ENCODE measurements at regions not wholly inside any gene's neighbourhood (a gene's known extent, or its start where the extent isn't known, plus 50 kb on each side); places are given as distances from the start of the nearest gene placed in this dataset.

GRCh38 chr1:76763738-76764137 lies 103.5 kb upstream of the ST6GALNAC5 start:
- BruUV-seq (replicated peaks): no TSS peak
- POLR2A ChIA-PET: no interaction called here
- Histone ChIP-seq H3K4me3 (replicated peaks in 1 of 3; ENCODE audit: insufficient read depth in 1 of 3, low read depth in 1 of 3, low read length in 3 of 3) (no peak overlapping the region), H3K27me3 (ENCODE audit: control insufficient read depth in 2 of 2, insufficient read depth in 2 of 2, low read length in 2 of 2) (peaks cover 16 to 19% of the 10 kb centered on the region in 2 experiments), H3K79me2 (ENCODE audit: control insufficient read depth, insufficient read depth, low read length) (no peaks in the 10 kb centered on the region), H3K27ac (ENCODE audit: insufficient read depth, low read depth, low read length) (no peak overlapping the region), H3K9me3 (replicated peaks; ENCODE audit: control insufficient read depth, insufficient read depth, low read length) (no peaks in the 10 kb centered on the region), H4K20me1 (replicated peaks; ENCODE audit: control insufficient read depth, extremely low read depth, insufficient read depth, low read length) (no peaks in the 10 kb centered on the region), H3K4me1 (ENCODE audit: control insufficient read depth, extremely low read depth, insufficient read depth, low read length) (no peaks in the 10 kb centered on the region), H3K9ac (replicated peaks; ENCODE audit: extremely low read depth, insufficient read depth, low read length) (no peak overlapping the region), H2AFZ (ENCODE audit: low read depth, low read length) (no peak overlapping the region), H3K36me3 (ENCODE audit: control insufficient read depth in 2 of 2, extremely low read depth in 1 of 2, insufficient read depth in 2 of 2, low read length in 2 of 2) (no peaks in the 10 kb centered on the region), H3K9me1 (replicated peaks; ENCODE audit: control insufficient read depth, extremely low read depth, insufficient read depth, low read length) (no peaks in the 10 kb centered on the region), H3K4me2 (ENCODE audit: insufficient read depth, low read length) (no peak overlapping the region)
- DNase-seq (ENCODE audit: low read depth, low spot score): no peak
- intact Hi-C loops (cut with micrococcal nuclease): no loop called here
- CTCF ChIA-PET: no interaction called here
- no peak for TF ChIP-seq FOS (IDR thresholded peaks at IDR 0.05; ENCODE audit: borderline replicate concordance, insufficient read depth, low read length)
- TF ChIP-seq JUN (IDR thresholded peaks at IDR 0.05; ENCODE audit: borderline replicate concordance, insufficient read depth, insufficient read length, low read depth): no peak
- TF ChIP-seq POLR2AphosphoS5 (IDR thresholded peaks at IDR 0.05; ENCODE audit: insufficient read depth, low read depth, low read length): no peak
- TF ChIP-seq MYC (IDR thresholded peaks at IDR 0.05; ENCODE audit: low read depth, low read length): no peak
- no peak for TF ChIP-seq GATA2 (IDR thresholded peaks at IDR 0.05; ENCODE audit: insufficient read depth, insufficient read length, low read depth, low read length)
- TF ChIP-seq CTCF (IDR thresholded peaks at IDR 0.05; ENCODE audit: extremely low read depth in 1 of 2, insufficient read depth in 1 of 2, low read depth in 1 of 2, low read length in 2 of 2): no peak
- no peak for TF ChIP-seq EZH2 (IDR thresholded peaks at IDR 0.05; ENCODE audit: borderline replicate concordance, low read depth, low read length, severe bottlenecking)
- TF ChIP-seq POLR2A (IDR thresholded peaks at IDR 0.05; ENCODE audit: low read depth, low read length): no peak
- TF ChIP-seq, protein P1, sequence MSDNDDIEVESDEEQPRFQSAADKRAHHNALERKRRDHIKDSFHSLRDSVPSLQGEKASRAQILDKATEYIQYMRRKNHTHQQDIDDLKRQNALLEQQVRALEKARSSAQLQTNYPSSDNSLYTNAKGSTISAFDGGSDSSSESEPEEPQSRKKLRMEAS (IDR thresholded peaks at IDR 0.05; ENCODE audit: insufficient read depth, insufficient read length): no peak
- dilution Hi-C loops (cut with MboI; ENCODE audit: extremely low pct_ligation_motif_present, low sequenced_read_pairs): no loop called here
- FAIRE-seq: no peak
